Fibroblast of skin of abdomen (primary cell): ENCODE measurements at regions not wholly inside any gene's neighbourhood (a gene's known extent, or its start where the extent isn't known, plus 50 kb on each side); places are given as distances from the start of the nearest gene placed in this dataset.

Experiments used
- DNase-seq: peaks from one replicate; pipeline ENCODE4 v3.0.0-alpha.2; 2013

DNA sequence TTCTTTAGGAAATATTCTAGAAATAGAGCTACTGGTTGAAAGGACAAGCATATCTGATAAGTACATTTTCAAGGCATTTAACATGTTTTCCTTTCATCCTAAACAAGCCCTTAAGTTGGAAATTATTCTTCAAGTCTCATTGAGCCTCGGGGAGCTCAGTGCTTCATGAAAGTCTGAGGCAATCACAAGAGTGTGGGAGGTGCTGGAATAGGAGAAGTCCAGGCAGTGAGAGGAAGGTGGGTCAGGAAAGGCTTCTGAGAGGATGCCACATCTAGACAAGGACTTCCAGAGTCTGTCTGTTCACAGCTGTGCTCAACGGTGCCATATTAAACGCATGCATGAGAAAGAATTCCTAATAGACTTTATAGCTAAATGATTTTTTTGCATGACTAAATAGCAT is 69.8 kb downstream of the CD83 start:
- no peak for DNase-seq

DNA sequence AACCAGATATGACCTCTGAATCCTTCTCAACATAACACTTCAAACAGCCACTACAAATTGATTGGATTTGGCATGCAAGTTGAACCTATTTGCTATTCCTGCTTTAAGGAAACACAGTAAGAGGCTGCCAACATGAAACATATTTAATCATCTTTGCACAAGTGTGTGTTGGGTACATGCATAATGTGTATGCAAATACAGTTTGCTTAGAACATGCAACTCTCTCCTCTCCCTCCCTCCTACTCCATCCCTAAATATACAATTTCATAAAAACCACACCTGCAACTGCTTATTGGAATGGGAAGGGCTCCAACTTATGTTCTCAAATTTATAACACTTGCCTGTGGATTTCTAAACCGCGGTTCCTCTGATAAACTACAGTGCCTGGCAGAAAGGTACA is 71.5 kb downstream of the CD83 start:
- no peak for DNase-seq

DNA sequence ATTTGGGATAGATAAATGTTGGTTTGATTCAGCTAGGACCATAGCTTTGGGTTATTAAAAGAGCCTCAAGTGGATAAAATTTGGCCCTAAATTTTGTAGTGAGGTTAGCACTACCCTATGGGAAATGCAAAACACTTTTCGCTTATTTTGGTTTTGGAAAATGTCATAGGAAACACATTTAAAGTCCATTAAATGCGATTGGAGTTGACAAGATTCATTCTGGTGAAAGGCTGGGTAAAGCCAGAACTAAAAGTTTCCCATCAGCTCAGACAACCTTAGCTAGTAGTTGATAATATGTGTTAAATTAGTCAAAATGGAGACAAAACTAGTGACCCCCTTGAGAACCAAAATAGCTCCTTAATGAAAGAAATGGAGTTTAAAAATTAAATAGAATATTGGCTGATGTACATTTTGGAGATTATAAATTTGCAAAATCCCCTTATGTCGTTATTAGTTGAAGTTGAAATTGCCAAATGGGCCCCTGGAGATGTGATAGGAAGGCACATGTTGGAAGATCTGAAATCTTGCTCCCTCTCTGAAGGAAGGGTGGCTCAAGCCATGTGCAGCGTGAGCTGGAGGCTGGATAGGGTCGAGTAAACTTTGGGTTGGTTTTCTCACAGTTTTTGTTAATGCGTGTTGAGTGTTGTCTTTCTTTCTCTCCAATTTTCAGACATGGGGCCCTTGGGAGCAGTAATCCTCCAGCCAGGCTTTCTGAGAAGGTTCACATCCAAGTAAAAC is 72.8 kb downstream of the CD83 start:
- no peak for DNase-seq

DNA sequence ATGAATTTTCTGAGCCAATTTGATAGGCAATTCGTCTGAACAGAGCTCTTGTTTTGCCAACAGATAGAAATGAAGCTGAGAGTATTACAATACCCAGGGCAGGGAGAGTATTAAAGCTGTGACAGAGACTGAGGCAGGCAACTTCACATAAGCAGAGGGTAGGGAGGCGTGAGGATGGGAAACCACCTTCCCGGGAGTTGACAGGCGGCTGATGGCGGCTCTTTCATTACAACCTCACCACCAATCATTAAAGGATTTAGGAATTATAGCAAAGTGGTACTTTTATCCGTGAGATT is 73.3 kb downstream of the CD83 start:
- DNase-seq: no peak

DNA sequence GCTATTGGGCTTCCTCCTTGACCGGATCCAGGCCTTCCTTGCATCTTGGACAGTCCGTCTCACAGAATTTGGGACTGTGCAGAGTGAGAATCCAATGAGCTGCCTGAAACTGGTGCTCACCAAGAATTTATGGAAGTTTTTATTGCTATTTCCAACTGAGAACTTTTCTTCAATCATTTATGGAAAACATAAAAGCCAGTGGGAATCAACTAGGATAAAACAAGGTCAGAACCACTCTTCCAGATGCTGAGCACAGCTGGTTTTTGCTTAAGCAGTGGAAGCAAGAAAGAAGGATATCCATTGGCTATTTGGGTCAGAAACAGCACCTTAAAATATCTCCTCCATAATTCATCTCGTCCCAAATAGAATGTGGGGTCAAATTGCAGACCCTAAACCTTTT is 74.2 kb downstream of the CD83 start:
- DNase-seq: no peak

DNA sequence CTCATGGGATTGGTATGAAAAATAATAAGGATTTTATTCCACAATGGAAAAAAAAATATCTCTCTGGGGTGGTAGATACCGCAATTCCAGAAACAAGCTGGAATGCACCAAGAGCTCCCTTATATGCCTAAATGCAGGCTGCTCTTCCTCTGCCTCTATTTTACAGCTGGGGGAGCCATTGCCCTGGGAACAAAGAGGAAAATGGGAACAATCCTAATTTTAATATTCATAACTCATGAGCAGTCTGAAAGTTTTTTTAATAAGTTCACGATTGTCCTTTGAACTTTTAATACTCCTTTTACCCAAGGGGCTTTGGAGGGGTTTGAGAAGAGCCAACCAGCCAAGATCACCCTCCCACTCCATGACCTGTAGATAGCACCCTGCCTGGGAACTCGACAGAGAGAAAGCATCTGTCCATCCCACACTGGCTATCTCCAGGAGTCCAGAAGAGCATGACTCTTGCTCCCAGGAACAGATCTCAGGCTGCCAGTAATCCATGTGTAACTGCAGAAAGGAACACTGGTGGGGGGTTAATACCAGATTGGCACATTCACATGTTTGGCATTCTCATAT is 74.7 kb downstream of the CD83 start:
- DNase-seq: no peak

DNA sequence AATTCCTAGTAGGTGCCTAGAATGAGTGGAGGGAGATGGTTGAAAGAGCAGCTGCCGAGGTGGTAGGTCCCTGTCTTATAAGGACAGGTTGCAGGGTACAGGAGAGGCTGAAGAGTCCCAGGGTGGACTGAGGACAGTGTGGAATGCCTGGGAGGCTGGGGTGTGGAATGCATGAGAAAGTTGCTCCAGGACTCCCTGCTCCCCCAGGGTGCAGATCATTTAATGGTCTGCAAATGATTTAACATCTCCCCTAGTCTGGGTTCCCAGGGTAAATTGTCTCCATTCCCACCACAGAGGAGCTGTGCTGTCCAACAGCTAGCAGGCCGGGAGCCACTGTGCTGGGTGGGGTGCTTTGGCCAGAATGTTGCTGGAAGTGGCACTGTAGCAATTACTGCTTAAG is 76.0 kb downstream of the CD83 start:
- DNase-seq: peak; percentile 10

DNA sequence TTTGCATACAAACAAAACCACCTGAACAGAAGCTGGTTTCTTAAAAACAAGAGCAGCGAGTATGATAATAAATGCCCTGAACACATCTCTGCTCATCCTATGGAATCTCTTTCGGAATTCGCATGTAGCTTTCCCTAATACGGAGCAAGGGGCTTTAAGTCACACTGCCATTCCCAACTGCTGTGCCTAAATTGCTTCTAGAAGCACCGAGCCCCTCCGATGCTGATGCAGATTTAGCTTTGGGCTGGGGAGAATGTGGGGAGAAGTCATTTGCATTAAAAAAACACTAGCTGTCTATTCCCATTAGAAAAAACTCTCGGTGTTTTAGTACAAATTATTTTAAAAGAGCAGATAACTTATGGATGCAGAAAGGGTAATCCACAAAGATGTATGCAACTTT is 76.9 kb downstream of the CD83 start:
- no peak for DNase-seq

DNA sequence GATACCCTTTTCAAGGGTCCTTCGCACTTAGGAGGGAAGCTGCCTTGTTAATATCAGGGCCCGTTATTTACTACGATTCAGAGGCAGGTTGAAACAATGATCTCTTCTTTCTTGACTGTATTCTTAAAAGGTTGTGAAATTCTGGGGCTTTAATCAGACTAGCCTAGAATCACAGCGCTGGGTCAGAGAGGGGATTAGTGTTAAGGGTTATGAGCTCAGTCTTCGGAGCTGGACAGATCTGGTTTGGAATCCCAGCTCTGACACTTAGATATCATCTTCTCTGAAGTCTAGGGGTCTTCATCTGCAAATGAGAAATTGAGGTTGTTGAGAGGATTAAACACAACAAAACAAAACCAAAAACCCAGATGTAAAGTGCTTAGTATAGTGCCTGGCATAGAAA is 77.4 kb downstream of the CD83 start:
- DNase-seq: no peak

DNA sequence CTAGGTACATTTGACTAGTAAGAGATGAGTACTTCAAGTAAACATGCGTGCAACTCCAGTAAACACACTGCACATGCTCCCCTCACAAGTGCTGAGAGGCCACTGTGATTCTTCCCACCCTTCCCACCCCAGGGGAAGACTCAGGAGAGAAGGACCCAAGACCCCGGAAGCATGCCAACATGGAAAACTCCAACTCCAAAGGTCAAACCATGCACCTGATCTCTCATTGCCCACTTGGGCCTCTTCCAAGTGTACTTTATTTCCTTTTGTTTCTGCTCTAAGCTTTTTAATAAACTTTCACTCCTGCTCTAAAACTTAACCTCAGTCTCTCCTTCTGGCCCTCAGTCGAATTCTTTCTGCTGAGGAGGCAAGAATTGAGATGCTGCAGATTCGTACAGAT is 78.5 kb downstream of the CD83 start:
- DNase-seq: no peak

DNA sequence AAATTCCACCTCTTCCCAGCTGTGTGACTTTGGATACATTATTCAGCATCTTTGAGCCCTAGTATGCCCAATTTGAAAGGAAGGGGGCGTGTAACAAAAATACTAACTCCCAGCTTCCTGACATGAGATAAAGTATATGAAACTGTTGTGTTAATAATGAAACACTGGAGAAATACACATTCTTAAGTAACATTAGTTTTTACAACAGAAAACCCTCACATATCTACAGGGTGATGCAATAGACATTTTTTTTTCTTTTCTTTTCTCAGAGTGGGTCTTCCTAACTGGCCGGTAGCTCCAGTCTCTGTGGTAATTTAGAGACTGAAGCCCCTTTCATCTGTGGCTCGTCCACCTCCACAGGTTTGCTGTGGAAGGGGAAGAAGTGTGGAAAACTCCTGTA is 79.5 kb downstream of the CD83 start:
- no peak for DNase-seq

DNA sequence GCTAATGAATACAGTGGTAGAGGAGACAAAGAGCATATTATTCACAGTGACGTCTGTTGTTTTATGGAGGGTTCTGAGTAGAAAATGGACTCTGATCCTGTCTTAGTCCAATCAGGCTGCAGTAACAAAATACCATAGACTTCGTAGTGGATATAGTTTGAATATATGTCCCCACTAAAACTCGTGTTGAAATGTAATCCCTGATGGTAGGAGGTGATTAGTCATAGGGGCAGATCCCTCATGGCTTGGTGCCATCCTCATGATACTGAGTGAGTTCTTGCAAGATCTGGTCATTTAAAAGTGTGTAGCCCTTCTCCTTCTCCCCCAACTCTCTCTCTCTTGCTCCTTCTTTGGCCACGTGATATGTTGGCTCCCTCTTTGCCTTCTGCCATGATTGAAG is 82.5 kb downstream of the CD83 start:
- peak; percentile 21 for DNase-seq

DNA sequence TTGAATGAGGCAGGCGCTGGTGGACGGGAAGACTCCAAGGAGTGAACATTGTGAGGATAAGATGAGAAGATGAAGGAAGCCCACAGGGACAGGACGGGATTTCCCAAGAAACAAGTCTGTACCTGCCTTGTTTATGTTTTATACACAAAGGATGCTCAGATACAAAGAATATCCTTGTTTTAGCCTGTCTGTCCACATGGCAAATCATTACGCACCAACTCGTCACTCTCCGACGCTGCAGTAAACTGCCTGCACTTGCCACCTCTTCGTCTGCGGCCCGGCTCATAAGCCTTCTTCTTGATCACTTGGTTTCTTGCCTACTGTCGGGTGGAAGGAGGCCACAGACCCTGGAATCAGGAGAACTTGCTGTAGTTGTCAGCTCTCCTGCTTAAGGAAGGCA is 85.4 kb downstream of the CD83 start:
- no peak for DNase-seq

DNA sequence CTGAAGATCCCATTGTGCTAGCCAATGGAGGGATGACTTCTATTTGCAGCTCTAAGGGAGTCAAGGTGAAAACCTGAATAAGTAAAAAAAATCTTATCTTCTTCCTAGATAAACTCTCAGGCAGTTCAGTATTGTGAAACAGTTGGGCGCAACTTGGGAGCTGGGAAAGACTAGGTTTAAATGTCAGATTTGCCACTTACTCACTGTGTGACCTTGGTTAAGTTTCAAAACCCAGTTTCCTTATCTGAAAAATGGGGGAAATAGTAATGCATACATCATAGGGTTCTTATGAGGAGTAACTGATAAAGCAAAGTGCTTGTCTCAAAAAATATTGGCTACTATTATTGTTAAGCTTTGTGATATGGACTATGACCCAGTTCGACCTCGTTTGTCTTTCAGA is 88.8 kb downstream of the CD83 start:
- no peak for DNase-seq

DNA sequence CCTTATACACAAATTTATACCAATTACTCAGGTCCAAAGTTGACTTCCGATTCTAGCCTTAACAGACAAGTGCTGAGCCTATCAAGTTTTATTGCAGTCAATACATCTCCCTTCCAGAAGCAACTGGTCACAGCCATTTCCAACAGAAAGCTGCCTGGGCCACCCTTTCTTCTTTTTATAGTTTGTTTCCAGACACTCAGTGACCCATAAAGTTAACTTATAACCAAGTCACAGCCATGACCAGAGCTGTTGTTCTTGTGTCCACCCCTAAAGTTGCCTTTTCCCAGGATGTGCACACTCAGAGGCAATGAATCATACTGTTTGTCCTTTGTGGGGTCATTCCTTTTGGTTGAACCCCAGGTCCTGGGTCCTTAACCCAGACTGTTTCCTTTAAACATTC is 89.9 kb downstream of the CD83 start:
- no peak for DNase-seq

DNA sequence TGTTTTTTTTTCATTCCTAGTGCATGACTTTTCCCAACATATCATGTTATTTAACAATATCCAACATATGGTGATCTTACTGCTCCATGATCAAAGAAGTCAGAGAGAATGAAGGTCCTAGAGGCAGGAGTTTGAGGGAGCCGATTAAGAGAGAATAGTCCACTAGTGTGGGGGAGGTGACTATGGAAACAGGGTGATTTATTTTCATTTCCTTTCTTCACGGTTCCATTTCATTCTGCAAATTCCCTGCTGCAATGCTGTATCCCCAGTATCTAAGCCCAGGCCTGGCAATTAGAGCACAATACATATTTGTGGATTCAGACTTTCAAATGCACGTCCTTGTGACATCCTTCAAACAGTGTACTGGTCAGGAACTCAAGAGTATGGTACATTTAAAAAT is 91.4 kb downstream of the CD83 start:
- DNase-seq: no peak

DNA sequence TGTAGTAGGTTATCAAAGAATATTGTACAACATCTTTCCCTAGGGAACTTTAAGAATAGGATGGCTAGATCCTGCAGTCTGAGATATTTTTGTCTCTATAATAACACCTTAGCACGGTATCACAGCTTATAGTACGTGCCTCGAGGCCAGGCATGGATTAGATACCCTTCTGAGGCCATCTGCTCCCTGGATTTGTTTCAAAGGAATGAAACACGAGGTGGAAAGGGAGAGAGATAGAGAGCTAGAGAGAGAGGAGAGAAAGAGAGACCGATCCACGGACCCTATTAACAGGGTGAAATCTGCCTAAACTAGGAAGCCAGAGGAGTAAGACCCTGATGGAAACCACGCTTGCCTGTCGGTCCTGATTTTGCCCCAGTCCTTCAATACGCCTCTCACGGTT is 92.5 kb downstream of the CD83 start:
- DNase-seq: no peak

DNA sequence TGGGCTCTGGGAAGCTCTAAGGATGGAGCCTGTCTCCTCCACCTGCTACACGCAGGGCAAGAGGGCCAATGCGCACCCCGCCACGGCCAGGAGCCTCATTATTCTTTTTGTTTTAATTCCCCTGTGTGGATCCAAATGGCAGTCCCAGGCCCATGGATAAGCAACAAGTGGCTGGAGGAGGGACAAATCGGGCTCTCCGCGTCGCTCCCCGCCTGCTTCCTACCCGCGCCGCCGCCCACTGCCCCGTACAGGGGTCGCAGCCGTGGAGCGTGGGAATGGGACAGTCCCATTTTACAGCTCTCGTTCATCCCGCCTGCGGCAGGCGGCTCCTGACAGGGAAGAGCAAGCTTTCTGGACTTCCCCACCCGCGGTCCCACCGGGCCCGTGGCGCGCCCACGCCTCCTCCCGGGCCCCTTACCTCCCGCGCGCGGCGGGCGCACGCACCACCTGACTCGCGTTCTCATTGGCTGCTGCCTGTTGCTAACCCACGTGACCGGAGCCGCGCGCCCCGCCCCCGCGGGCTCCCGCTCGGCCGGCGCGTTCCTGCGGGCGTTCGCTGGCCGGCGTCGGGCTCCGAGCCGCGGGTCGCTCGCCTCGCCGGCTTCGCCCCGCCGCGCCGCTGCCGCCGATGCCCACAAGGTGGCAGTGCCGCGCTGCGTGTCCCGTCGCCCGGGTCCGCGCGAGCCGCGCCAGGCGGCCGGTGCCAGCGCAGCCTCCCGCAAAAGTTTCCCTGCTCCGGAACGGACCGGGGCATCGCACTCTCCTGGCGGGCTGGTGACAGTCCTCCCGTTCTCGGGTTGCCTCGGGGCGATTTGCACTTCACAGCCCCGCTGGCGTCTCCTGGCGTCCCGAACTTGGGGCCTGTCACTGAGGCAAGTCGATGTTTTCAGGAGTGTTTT is 93.3 kb downstream of the CD83 start:
- DNase-seq: peak; percentile 91

DNA sequence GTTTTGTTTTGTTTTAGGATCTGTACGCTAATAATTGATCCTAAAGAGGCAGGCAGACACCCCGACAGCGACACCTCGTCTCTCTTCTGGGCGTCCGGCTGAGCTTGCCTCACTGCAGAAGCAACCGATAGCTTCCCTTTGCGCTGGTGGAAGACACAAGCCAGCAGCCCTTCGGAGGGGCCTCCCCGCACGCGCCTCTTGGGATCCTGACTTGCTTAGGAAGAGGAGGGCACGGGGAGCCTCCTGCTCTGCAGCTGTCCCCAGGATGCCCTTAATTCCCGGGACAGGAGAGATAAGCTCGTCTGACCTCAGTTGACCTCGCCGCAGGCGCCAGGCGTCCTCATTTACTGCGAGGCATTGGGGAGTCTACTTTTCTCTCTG is 94.0 kb downstream of the CD83 start:
- DNase-seq: peak; percentile 24

DNA sequence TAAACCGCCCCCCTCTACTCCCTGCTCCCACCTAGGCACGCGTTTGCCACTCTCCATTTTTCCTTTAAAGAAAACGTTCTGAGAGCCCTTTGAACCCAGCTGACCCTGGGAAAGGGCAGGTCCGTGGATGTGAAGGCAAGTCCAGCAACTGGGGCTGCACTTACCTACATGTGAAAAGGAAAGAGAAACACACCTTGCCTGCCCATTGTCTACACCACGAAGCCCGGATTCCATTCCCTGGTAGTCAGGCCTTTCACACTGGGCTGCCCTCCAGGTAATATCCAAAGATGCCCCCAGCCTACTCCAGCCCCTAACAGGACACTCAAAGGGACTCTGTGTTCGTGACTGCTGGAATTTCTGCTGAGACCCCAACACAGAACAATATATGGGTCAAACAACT is 94.4 kb downstream of the CD83 start:
- no peak for DNase-seq

DNA sequence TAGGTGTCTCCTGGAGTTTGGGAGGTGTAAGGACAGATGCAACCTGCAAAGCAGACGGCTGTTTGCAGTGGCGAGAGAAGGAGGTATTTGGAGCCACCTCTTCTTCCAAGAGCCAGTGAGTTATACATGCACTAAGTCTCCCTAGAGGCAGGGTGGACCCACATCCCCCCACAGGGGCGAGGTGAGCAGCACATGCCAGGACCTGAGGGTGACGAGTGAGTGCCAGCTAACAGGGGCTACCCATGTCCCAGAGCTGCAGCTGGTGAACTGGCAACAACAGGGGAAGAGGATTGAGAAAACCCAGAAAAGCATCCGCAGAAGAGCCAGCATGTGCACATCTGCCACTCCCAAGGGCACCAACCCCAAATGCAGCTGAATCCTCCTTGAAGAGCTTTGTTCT is 95.1 kb downstream of the CD83 start:
- no peak for DNase-seq

DNA sequence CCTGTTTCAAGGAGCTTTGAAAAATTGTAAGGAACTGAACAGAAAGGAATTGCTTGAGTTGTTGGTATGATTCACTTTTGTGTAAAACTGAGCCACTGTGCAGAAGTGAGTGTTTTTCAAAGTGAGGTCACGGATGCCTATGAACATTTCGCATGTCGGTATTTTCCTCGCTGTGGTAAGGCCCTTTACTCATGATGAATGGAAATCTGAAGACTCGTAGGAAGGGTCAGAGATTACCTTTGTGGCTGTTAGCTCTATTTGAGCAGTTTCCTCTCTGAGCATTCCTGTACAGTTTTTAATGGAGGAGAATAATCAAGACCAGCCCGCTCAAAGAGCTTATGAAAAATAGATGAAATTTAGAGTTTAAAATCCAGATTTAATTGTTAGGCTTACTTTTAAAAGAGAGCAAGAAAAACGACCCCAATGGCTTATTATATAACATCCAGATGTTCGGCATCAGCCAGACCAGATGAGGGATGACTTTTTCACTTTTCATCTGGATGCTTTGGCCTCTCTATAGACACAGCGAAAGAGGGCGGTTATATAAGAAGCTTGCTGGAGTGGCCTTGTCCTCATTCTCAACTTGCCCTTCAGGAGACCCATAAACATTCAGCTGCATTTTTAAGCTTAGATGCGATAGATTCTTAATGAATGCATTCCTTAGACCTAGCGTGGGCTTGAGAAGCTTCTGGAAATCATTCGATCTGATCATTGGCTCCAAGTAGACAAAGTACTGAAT is 99.5 kb downstream of the CD83 start:
- peak; percentile 87 for DNase-seq

DNA sequence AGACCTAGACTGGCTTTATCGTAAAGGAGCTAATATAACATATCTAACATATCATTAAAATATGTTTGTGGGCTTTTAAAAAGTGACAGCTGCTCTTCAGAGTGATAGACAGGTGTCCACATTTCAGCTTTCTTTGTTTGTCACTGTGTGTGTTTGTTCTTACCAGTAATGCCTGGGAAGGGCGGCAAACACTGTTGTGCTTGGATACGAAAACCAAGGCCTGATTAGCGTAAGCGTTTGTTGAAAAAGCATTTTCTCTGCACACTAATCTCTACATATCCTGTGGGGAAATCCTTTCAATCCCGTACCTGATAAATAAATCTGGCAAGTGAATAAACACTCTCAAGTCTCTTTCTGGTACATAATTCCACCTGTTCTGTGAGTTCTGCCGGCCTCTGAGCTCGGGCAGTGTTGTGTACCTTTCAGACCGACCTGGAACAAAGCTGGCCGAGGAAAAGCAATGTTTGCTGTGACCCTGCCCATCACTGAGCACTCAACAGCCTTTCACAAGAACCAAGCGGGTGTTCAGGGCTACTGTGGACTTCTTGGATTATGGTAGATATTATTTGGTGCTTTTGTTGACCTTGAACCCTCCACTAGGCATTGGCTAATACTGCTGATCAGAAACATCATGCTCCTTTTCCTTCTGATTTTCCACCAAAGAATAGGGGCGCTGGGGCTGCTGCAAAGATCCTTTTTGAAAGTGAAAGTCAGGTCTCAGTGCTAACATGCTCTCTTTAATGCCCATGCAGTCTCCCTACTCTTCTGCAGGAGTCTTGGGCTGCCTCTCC is 100.4 kb downstream of the CD83 start:
- DNase-seq: no peak
